GM21825 (cell line): ENCODE measurements at regions not wholly inside any gene's neighbourhood (a gene's known extent, or its start where the extent isn't known, plus 50 kb on each side); places are given as distances from the start of the nearest gene placed in this dataset.

ENCODE experiments used
- ATAC-seq: cut with Tn5 transposase; IDR thresholded peaks from one replicate; pipeline ENCODE4 v1.9.1; 2021; ENCODE audit warnings: mild to moderate bottlenecking, moderate library complexity; ENCODE audit not compliant: unreplicated experiment

- ATAC-seq: no peak
Measured at GRCh38 chr14:84131924-84132323, 1398.0 kb upstream of the FLRT2 start.

- no peak for ATAC-seq
Measured at GRCh38 chr14:84144166-84144565, 1385.8 kb upstream of the FLRT2 start.

- no peak for ATAC-seq
Measured at GRCh38 chr14:84152452-84152851, 1377.5 kb upstream of the FLRT2 start.

DNA sequence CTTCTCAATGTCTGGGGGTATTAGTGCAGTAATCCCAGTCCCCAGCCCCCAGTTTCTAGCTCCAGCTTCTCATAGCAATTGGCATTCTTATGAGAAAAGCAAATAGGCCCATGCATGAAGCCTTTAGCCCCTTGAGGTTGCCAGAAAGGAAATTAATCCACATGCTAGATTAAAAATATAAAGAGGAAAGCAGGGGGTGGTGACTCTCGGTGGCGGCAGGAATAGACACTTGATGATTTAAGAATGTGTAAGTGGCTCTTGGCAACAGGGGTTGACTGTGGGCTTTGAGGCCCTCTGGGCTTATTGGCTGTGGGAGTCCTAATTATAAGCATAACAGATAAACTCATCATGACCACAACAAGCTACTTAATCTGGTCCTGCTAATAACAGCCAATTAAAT, 1367.3 kb upstream of the FLRT2 start:
- ATAC-seq: no peak

- no peak for ATAC-seq
Measured at GRCh38 chr14:84167026-84167425, 1362.9 kb upstream of the FLRT2 start.

GRCh38 chr14:84180336-84180735, 1349.6 kb upstream of the FLRT2 start:
- ATAC-seq: no peak

DNA sequence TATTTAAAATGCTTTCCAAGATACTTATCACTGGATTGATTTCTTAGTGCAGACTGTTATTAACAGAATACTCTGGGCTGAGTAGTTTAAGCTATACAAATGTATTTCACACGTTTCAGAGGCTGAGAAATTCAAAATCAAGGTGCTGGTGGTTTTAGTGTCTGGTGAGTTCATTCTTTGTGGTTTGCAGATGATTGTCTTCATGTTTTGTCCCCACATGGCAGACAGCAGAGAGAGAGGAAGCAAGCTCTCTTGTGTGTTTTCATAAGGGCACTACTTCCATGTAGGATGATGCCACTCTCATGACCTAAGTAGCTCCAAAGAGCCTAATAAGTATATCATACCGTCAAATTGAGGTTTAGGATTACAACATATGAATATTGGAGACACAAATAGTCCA, 1348.9 kb upstream of the FLRT2 start:
- no peak for ATAC-seq

GRCh38 chr14:84195514-84195913, 1334.4 kb upstream of the FLRT2 start:
- no peak for ATAC-seq

DNA sequence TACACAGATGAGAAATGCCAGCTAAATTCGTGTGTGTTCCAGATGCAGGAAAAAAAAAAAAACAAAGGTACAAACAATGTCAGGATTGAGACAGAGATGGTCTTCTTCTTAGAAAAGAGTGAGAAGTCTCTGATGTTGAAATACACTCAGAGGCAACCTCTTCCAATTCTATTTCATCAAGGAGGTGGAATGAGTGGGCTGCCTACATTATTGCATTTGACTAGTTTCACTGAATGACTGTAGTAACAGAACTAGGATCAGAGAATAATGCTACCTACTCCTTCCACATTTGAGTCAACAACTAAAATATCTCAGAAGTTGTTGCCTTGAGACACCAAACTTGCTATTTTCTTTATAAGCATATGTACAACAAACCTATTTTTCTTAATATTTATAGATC, 1332.2 kb upstream of the FLRT2 start:
- no peak for ATAC-seq

- no peak for ATAC-seq
Measured at GRCh38 chr14:84202486-84202885, 1327.5 kb upstream of the FLRT2 start.

GRCh38 chr14:84203896-84204295, 1326.0 kb upstream of the FLRT2 start:
- ATAC-seq: no peak

DNA sequence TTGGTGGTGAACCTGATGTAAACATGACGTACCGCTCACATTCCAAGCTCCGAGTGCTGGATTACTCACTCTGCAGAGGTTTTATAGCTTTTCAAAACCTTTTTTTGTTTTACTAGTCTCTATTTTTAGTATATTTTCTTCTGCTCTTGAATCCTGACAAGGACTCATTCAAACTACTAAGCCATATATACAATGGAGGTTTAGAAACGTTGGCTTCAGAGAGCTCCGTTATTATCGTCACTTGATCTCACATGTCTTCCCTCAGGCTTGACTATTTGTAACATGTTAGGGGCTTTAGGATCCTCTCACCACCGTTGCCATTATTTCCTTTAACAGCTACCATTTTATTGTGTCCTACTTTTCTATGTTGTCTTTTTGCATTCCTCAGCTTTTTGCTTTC, 1321.5 kb upstream of the FLRT2 start:
- ATAC-seq: no peak

DNA sequence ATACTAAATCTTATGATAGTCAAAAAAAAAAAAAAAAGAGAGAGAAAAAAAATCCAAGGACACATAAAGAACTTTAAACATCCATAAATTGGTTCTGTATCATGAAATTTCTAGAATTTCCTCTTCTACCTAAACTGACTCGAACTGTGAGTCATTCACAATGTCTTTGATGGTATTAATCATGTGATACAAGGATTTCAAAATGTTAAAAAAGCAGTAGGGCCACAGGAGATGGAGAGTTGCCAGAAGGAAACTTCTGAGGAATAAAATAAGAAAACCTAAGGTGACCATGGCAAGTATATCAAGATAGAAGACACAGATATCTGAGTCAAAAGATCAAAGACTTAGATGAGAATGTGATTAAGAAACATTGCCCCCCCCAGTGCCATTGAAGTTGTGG, 1320.9 kb upstream of the FLRT2 start:
- ATAC-seq: no peak

DNA sequence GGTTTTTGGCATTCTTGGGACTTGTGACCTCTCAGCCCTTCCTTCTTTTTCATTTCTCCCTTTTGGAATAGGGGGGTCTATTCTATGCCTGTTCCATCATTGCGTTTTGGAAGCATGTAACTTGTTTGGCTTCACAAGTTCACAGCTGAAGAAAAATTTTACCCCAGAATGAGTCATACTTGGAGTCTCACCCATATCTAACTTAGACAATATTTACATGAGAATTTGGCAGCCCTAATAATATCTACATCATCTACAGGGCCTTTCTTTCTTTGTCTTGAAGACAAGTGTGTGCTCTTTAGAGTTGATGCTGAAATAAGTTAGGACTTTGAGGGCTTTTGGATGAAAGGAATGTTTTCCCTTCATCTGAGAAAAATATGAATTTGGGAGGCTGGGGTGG, 1312.9 kb upstream of the FLRT2 start:
- no peak for ATAC-seq

DNA sequence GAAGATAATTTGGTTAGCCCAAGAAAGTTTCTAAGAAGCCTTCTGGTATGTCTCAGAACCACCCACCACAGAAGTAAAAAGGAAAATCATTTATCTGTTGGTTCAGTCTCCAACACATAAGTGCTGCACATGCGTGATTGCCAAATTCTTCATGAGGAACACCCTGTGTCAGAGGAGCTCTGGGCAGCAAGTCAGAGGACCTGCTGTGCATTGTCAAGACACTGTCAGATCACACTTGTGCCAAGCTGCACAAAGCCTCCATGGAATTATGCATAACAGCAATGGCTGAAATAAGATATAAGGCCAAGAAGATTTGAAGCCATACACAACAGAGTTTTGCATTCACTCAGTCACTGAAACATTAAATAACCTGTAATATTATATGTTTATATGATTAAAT, 1304.7 kb upstream of the FLRT2 start:
- no peak for ATAC-seq

DNA sequence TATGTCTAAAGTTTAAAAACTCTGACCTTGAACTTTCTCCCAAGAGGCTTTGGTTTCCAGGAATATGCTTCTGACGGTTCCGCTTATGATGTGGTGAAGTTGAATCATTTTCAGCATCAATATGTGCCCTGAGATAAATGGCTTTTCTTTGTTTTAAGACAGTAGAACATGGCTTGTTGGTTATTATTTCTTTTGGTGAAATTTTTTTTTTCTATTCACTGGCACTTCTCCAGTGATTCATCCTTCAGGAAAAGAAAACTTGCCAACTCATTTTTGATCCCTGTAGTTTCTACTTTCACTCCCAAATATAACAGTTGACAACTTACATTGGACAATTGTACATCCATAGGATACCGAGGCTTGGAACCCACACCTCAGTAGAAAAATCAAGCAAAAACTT, 1301.2 kb upstream of the FLRT2 start:
- no peak for ATAC-seq

- no peak for ATAC-seq
Measured at GRCh38 chr14:84234281-84234680, 1295.7 kb upstream of the FLRT2 start.

GRCh38 chr14:84236290-84236689, 1293.7 kb upstream of the FLRT2 start:
- ATAC-seq: no peak

- ATAC-seq: no peak
Measured at GRCh38 chr14:84237881-84238280, 1292.1 kb upstream of the FLRT2 start.

DNA sequence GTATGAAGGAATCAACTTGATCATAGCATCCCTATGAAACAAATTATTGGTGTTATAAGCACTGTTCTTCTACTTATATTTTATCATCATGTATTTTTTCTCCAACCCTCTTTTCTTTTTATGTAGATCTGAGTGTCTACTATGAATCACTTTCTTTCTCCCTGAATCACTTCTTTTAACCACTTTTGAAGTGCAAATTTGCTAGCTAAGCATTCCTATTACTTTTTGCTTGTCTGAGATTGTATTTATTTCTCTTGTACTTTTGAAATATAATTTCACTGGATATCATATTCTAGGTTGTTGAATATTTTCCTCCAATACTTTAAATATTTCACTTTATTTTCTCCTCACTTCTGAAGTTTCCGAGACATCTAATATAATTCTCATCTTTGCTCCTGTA, 1282.3 kb upstream of the FLRT2 start:
- ATAC-seq: no peak

DNA sequence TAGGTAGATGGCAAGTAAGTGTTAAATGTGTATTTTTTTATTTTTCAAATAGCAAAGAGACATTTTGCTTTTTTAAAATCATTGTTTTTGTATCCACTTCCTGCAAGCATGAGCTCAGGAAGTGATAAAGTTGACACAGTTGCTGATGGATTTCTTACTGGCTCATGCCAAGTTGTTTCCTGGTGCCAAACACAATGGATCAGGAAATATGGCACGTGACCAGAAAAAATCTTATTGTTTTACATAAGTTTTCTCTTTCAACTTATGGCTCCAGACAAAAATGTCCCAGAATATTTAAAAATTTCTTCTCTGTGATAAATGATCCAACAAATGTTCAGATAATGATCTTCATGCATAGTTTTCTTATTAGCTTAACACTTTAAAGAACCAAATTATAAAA, 1279.1 kb upstream of the FLRT2 start:
- ATAC-seq: no peak

- no peak for ATAC-seq
Measured at GRCh38 chr14:84251411-84252115, 1278.4 kb upstream of the FLRT2 start.

DNA sequence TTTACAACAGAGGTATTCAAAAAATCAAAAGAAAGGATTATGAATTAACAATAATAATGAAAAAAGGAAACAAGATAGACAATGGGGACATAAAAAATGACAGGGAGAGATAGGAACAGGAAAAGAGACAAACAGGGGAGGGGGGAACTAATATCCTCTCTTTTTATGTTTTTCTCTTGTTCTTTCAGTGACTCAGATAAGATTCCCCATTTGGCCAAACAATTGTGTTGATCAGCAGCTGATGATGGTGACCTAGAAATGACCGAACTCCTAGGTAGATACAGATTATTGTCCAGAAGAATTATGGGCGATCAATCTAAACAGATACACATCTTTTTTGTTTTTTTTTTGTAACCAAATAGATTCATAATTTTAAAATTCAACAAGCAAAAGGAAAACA, 1277.2 kb upstream of the FLRT2 start:
- no peak for ATAC-seq
